ENCODE measurements at regions not wholly inside any gene's neighbourhood (a gene's known extent, or its start where the extent isn't known, plus 50 kb on each side); places are given as distances from the start of the nearest gene placed in this dataset.

GRCh38 chr6:119672725-119673124, 323.2 kb upstream of the MAN1A1 start:
- no CpG with 5 or more reads among the region's 1 CpG for whole genome bisulfite sequencing (ENCODE audit: insufficient coverage)

GRCh38 chr6:119671105-119671504, 321.5 kb upstream of the MAN1A1 start:
- Mint-ChIP-seq H3K9me3 (peaks cover 0 to 4% (median 0%) of the 10 kb centered on the region in 7 donors), H3K4me1 (peaks cover 22% of the 10 kb centered on the region), H3K36me3 (no peaks in the 10 kb centered on the region), H3K4me3 (no peak overlapping the region), H3K27me3 (ENCODE audit: low read depth in 3 of 3) (no peaks in the 10 kb centered on the region), H3K27ac (no peak overlapping the region)
- H3K4me3 ChIP-seq (replicated peaks in 1 of 3; ENCODE audit: low read depth in 2 of 3, low read length in 3 of 3) = no peak overlapping the region
- H3K9ac ChIP-seq (ENCODE audit: insufficient read depth, low read length, poor library complexity, severe bottlenecking) = no peak overlapping the region
- intact Hi-C loops (cut with micrococcal nuclease) = no loop called here
- no peaks in the 10 kb centered on the region for H3K36me3 ChIP-seq (replicated peaks in 1 of 2; ENCODE audit: control insufficient read depth in 1 of 2, insufficient read depth in 2 of 2, low read length in 2 of 2)
- H3K27ac ChIP-seq (ENCODE audit: low read depth in 1 of 2, low read length in 2 of 2) = no peak overlapping the region
- no peak for DNase-seq
- H3K9me3 ChIP-seq (replicated peaks in 1 of 2; ENCODE audit: control insufficient read depth in 1 of 2, insufficient read depth in 1 of 2, low read length in 2 of 2) = peaks cover 0 to 3% of the 10 kb centered on the region in 2 donors
- WGBS (ENCODE audit: insufficient coverage) = 100% methylated on average over 1 of the region's 2 CpGs
- H3K79me2 ChIP-seq (ENCODE audit: insufficient read depth, low read length) = no peaks in the 10 kb centered on the region
- no peak overlapping the region for H3K4me2 ChIP-seq (replicated peaks; ENCODE audit: extremely low read depth, low read length, poor library complexity, severe bottlenecking)
- no peak for TF ChIP-seq CTCF (IDR thresholded peaks at IDR 0.05)
- H4K20me1 ChIP-seq (ENCODE audit: insufficient read depth, low read length) = no peaks in the 10 kb centered on the region
- H2AFZ ChIP-seq (ENCODE audit: insufficient read depth, low read depth, low read length, poor library complexity, severe bottlenecking) = no peak overlapping the region
- peaks cover 8 to 15% of the 10 kb centered on the region in 2 donors for H3K4me1 ChIP-seq (ENCODE audit: control insufficient read depth in 1 of 2, insufficient read depth in 2 of 2, low read length in 2 of 2)
- H3K27me3 ChIP-seq (ENCODE audit: control insufficient read depth in 2 of 2, insufficient read depth in 2 of 2, low read length in 2 of 2) = no peaks in the 10 kb centered on the region

More at GRCh38 chr6:119672725-119673124, 323.2 kb upstream of the MAN1A1 start:
- no peaks in the 10 kb centered on the region for H3K36me3 ChIP-seq (replicated peaks in 1 of 2; ENCODE audit: control insufficient read depth in 1 of 2, insufficient read depth in 2 of 2, low read length in 2 of 2)
- Mint-ChIP-seq H3K4me1 (peaks cover 22% of the 10 kb centered on the region), H3K27ac (no peak overlapping the region), H3K27me3 (ENCODE audit: low read depth in 3 of 3) (no peaks in the 10 kb centered on the region), H3K9me3 (no peaks in the 10 kb centered on the region), H3K36me3 (no peaks in the 10 kb centered on the region), H3K4me3 (no peak overlapping the region)
- H3K27me3 ChIP-seq (ENCODE audit: control insufficient read depth in 2 of 2, insufficient read depth in 2 of 2, low read length in 2 of 2) = no peaks in the 10 kb centered on the region
- intact Hi-C loops (cut with micrococcal nuclease) = no loop called here
- no peak for TF ChIP-seq CTCF (IDR thresholded peaks at IDR 0.05)
- no peaks in the 10 kb centered on the region for H3K9me3 ChIP-seq (replicated peaks in 1 of 2; ENCODE audit: control insufficient read depth in 1 of 2, insufficient read depth in 1 of 2, low read length in 2 of 2)
- H3K4me3 ChIP-seq (replicated peaks in 1 of 3; ENCODE audit: low read depth in 2 of 3, low read length in 3 of 3) = no peak overlapping the region
- H3K4me2 ChIP-seq (replicated peaks; ENCODE audit: extremely low read depth, low read length, poor library complexity, severe bottlenecking) = no peak overlapping the region
- no peak overlapping the region for H3K27ac ChIP-seq (ENCODE audit: low read depth in 1 of 2, low read length in 2 of 2)
- H3K79me2 ChIP-seq (ENCODE audit: insufficient read depth, low read length) = no peaks in the 10 kb centered on the region
- no peak overlapping the region for H3K9ac ChIP-seq (ENCODE audit: insufficient read depth, low read length, poor library complexity, severe bottlenecking)
- no peak overlapping the region for H2AFZ ChIP-seq (ENCODE audit: insufficient read depth, low read depth, low read length, poor library complexity, severe bottlenecking)
- peaks cover 8 to 15% of the 10 kb centered on the region in 2 donors for H3K4me1 ChIP-seq (ENCODE audit: control insufficient read depth in 1 of 2, insufficient read depth in 2 of 2, low read length in 2 of 2)
- DNase-seq = no peak
- H4K20me1 ChIP-seq (ENCODE audit: insufficient read depth, low read length) = no peaks in the 10 kb centered on the region
